Lower lobe of right lung (tissue), 2 donors: ENCODE measurements at regions not wholly inside any gene's neighbourhood (a gene's known extent, or its start where the extent isn't known, plus 50 kb on each side); places are given as distances from the start of the nearest gene placed in this dataset.

Source experiments
- ATAC-seq, 2 donors: fragments of 200-7000 bp; cut with Tn5 transposase; one replicate each; pipeline ENCODE4 v1.9.1; 2020 to 2022; ENCODE audit warnings: mild to moderate bottlenecking in 2 of 2, moderate library complexity in 2 of 2
- DNase-seq: peaks from one replicate; pipeline ENCODE4 v3.0.0-alpha.2; 2020
- H3K27ac ChIP-seq: fragments of 200-600 bp; one replicate; pipeline ENCODE4 v1.8.0; 2022
- H3K27me3 ChIP-seq: fragments of 200-600 bp; one replicate; pipeline ENCODE4 v1.8.0; 2022; ENCODE audit warnings: low read depth
- H3K36me3 ChIP-seq: fragments of 200-600 bp; one replicate; pipeline ENCODE4 v1.8.0; 2022; ENCODE audit warnings: mild to moderate bottlenecking
- H3K4me1 ChIP-seq: fragments of 200-600 bp; one replicate; pipeline ENCODE4 v1.8.0; 2022
- H3K4me3 ChIP-seq: fragments of 200-600 bp; one replicate; pipeline ENCODE4 v1.8.0; 2022; ENCODE audit warnings: mild to moderate bottlenecking
- H3K9me3 ChIP-seq: fragments of 200-600 bp; one replicate; pipeline ENCODE4 v1.8.0; 2022
- CTCF ChIP-seq: fragments of 200-600 bp; IDR thresholded peaks from one replicate; pipeline ENCODE4 v1.8.0; 2022; ENCODE audit warnings: antibody characterized with exemption, mild to moderate bottlenecking
- intact Hi-C: fragments of 100-400 bp; cut with DNase I; formaldehyde crosslinking; loops from one replicate; pipeline ENCODE4 v1.11.0; 2022
- donor health status: DM: no; HTN: yes; CAD: no; lungs with severe emphysema.

- intact Hi-C loops = no loop called here
- H3K4me3 ChIP-seq = no peak overlapping the region
- ATAC-seq (no peak), DNase-seq (no peak)
- H3K27me3 ChIP-seq = no peaks in the 10 kb centered on the region
- no peaks in the 10 kb centered on the region for H3K9me3 ChIP-seq
- no peaks in the 10 kb centered on the region for H3K36me3 ChIP-seq
- TF ChIP-seq CTCF = no peak
- peaks cover 37% of the 10 kb centered on the region for H3K4me1 ChIP-seq
- no peak overlapping the region for H3K27ac ChIP-seq
Measured at GRCh38 chr18:10053861-10054260, 140.0 kb downstream of the VAPA start.

GRCh38 chr18:10054366-10054765 is 140.6 kb downstream of the VAPA start:
- DNase-seq (no peak), ATAC-seq (no peak)
- H3K4me3 ChIP-seq = no peak overlapping the region
- H3K36me3 ChIP-seq = no peaks in the 10 kb centered on the region
- peak overlapping the region; percentile 34 for H3K27ac ChIP-seq
- intact Hi-C loops = no loop called here
- H3K27me3 ChIP-seq = no peaks in the 10 kb centered on the region
- no peak for TF ChIP-seq CTCF
- H3K9me3 ChIP-seq = no peaks in the 10 kb centered on the region
- peaks cover 42% of the 10 kb centered on the region for H3K4me1 ChIP-seq

- no peak for ATAC-seq
- Histone ChIP-seq H3K36me3 (no peaks in the 10 kb centered on the region), H3K27me3 (no peaks in the 10 kb centered on the region), H3K4me1 (peaks cover 48% of the 10 kb centered on the region), H3K4me3 (no peak overlapping the region), H3K27ac (peak overlapping the region; percentile 34), H3K9me3 (no peaks in the 10 kb centered on the region)
- DNase-seq = no peak
- no peak for TF ChIP-seq CTCF
- intact Hi-C loops = no loop called here
Measured at GRCh38 chr18:10055125-10055750, 141.4 kb downstream of the VAPA start.

GRCh38 chr18:10056506-10056905 is 142.7 kb downstream of the VAPA start:
- peaks cover 51% of the 10 kb centered on the region for H3K4me1 ChIP-seq
- H3K27ac ChIP-seq = no peak overlapping the region
- no peak for DNase-seq
- no peaks in the 10 kb centered on the region for H3K36me3 ChIP-seq
- no peak overlapping the region for H3K4me3 ChIP-seq
- no peaks in the 10 kb centered on the region for H3K9me3 ChIP-seq
- intact Hi-C loops = no loop called here
- TF ChIP-seq CTCF = no peak
- ATAC-seq = no peak
- no peaks in the 10 kb centered on the region for H3K27me3 ChIP-seq

GRCh38 chr18:10057401-10057893 is 143.6 kb downstream of the VAPA start:
- peak overlapping the region; percentile 51 for H3K27ac ChIP-seq
- H3K27me3 ChIP-seq = no peaks in the 10 kb centered on the region
- no peaks in the 10 kb centered on the region for H3K9me3 ChIP-seq
- intact Hi-C loops = no loop called here
- no peak for DNase-seq
- H3K36me3 ChIP-seq = no peaks in the 10 kb centered on the region
- H3K4me1 ChIP-seq = peaks cover 50% of the 10 kb centered on the region
- H3K4me3 ChIP-seq = no peak overlapping the region
- peak in 1 of 2 donors; percentile 31 for ATAC-seq
- TF ChIP-seq CTCF = no peak
